ENCODE measurements at regions not wholly inside any gene's neighbourhood (a gene's known extent, or its start where the extent isn't known, plus 50 kb on each side); places are given as distances from the start of the nearest gene placed in this dataset.

GRCh38 chr7:17168416-17168815, 130.0 kb upstream of the AHR start:
- intact Hi-C loops (cut with DNase I): no loop called here
- no peaks in the 10 kb centered on the region for H3K4me1 ChIP-seq
- ATAC-seq (no peak), DNase-seq (no peak)
- no peak overlapping the region for H3K27ac ChIP-seq
- no peaks in the 10 kb centered on the region for H3K36me3 ChIP-seq
- no peaks in the 10 kb centered on the region for H3K27me3 ChIP-seq
- no peak for TF ChIP-seq CTCF (IDR thresholded peaks at IDR 0.05)
- no peak overlapping the region for H3K4me3 ChIP-seq
- H3K9me3 ChIP-seq: no peaks in the 10 kb centered on the region

- no peak for TF ChIP-seq CTCF (IDR thresholded peaks at IDR 0.05)
- intact Hi-C loops (cut with DNase I): no loop called here
- no peaks in the 10 kb centered on the region for H3K4me1 ChIP-seq
Observed at GRCh38 chr7:17171427-17171826, 127.0 kb upstream of the AHR start.

GRCh38 chr7:17176371-17177032, 122.0 kb upstream of the AHR start:
- DNase-seq (no peak), ATAC-seq (no peak)
- Histone ChIP-seq H3K27ac (no peak overlapping the region), H3K9me3 (no peaks in the 10 kb centered on the region), H3K27me3 (no peaks in the 10 kb centered on the region), H3K4me3 (no peak overlapping the region), H3K4me1 (no peaks in the 10 kb centered on the region), H3K36me3 (no peaks in the 10 kb centered on the region)
- intact Hi-C loops (cut with DNase I): no loop called here
- TF ChIP-seq CTCF (IDR thresholded peaks at IDR 0.05): no peak

More at GRCh38 chr7:17171427-17171826, 127.0 kb upstream of the AHR start:
- ATAC-seq: no peak
- no peaks in the 10 kb centered on the region for H3K36me3 ChIP-seq
- no peak overlapping the region for H3K27ac ChIP-seq
- no peaks in the 10 kb centered on the region for H3K9me3 ChIP-seq
- H3K27me3 ChIP-seq: no peaks in the 10 kb centered on the region
- no peak overlapping the region for H3K4me3 ChIP-seq
- no peak for DNase-seq

GRCh38 chr7:17178545-17178944, 119.9 kb upstream of the AHR start:
- H3K36me3 ChIP-seq: no peaks in the 10 kb centered on the region
- ATAC-seq (no peak), DNase-seq (no peak)
- H3K4me3 ChIP-seq: no peak overlapping the region
- H3K4me1 ChIP-seq: no peaks in the 10 kb centered on the region
- intact Hi-C loops (cut with DNase I): no loop called here
- H3K27ac ChIP-seq: no peak overlapping the region
- no peaks in the 10 kb centered on the region for H3K9me3 ChIP-seq
- no peak for TF ChIP-seq CTCF (IDR thresholded peaks at IDR 0.05)
- H3K27me3 ChIP-seq: no peaks in the 10 kb centered on the region

GRCh38 chr7:17181482-17181881, 117.0 kb upstream of the AHR start:
- DNase-seq (no peak), ATAC-seq (no peak)
- H3K9me3 ChIP-seq: no peaks in the 10 kb centered on the region
- no peaks in the 10 kb centered on the region for H3K27me3 ChIP-seq
- no peak for TF ChIP-seq CTCF (IDR thresholded peaks at IDR 0.05)
- peaks cover 11 to 15% of the 10 kb centered on the region in 2 donors for H3K4me1 ChIP-seq
- no peaks in the 10 kb centered on the region for H3K36me3 ChIP-seq
- no peak overlapping the region for H3K4me3 ChIP-seq
- intact Hi-C loops (cut with DNase I): no loop called here
- H3K27ac ChIP-seq: no peak overlapping the region
